Embryonic facial prominence (tissue), 1 donor: ENCODE measurements at regions not wholly inside any gene's neighbourhood (a gene's known extent, or its start where the extent isn't known, plus 50 kb on each side); places are given as distances from the start of the nearest gene placed in this dataset.

Source experiments
- DNase-seq: peaks from one replicate; pipeline ENCODE4 v3.0.0-alpha.2; 2016; ENCODE audit errors: extremely low spot score

- no peak for DNase-seq
Measured at GRCh38 chr2:9738535-9739496, 104.5 kb upstream of the TAF1B start.

GRCh38 chr2:9739531-9739964 lies 103.7 kb upstream of the TAF1B start:
- DNase-seq, result no peak

- no peak for DNase-seq
Measured at GRCh38 chr2:9740382-9741073, 102.7 kb upstream of the TAF1B start.

- DNase-seq, result no peak
Measured at GRCh38 chr2:9741110-9741509, 102.2 kb upstream of the TAF1B start.

- DNase-seq, result no peak
Measured at GRCh38 chr2:9742601-9743000, 100.7 kb upstream of the TAF1B start.

- no peak for DNase-seq
Measured at GRCh38 chr2:9744256-9745004, 98.8 kb upstream of the TAF1B start.

GRCh38 chr2:9745153-9745899 lies 97.9 kb upstream of the TAF1B start:
- DNase-seq, result no peak

GRCh38 chr2:9747396-9747795 lies 95.9 kb upstream of the TAF1B start:
- no peak for DNase-seq

- no peak for DNase-seq
Measured at GRCh38 chr2:9748577-9748976, 94.7 kb upstream of the TAF1B start.

GRCh38 chr2:9749546-9750223 lies 93.6 kb upstream of the TAF1B start:
- DNase-seq, result no peak

GRCh38 chr2:9750224-9751215 lies 92.8 kb upstream of the TAF1B start:
- no peak for DNase-seq

- no peak for DNase-seq
Measured at GRCh38 chr2:9751831-9752230, 91.4 kb upstream of the TAF1B start.

GRCh38 chr2:9752441-9753275 lies 90.6 kb upstream of the TAF1B start:
- DNase-seq, result no peak

- DNase-seq, result no peak
Measured at GRCh38 chr2:9753276-9753600, 90.0 kb upstream of the TAF1B start.

GRCh38 chr2:9753665-9754531 lies 89.4 kb upstream of the TAF1B start:
- DNase-seq, result no peak

GRCh38 chr2:9754532-9754887 lies 88.8 kb upstream of the TAF1B start:
- DNase-seq, result no peak

GRCh38 chr2:9755008-9755407 lies 88.3 kb upstream of the TAF1B start:
- no peak for DNase-seq

GRCh38 chr2:9755638-9756037 lies 87.6 kb upstream of the TAF1B start:
- DNase-seq, result no peak
